ENCODE measurements at regions not wholly inside any gene's neighbourhood (a gene's known extent, or its start where the extent isn't known, plus 50 kb on each side); places are given as distances from the start of the nearest gene placed in this dataset.

- H3K4me1 Mint-ChIP-seq: no peaks in the 10 kb centered on the region
- no peaks in the 10 kb centered on the region for H3K27me3 ChIP-seq (ENCODE audit: control insufficient read depth in 2 of 2, insufficient read depth in 2 of 2, low read length in 2 of 2)
- no peak for TF ChIP-seq CTCF (IDR thresholded peaks at IDR 0.05)
- H3K27ac ChIP-seq (ENCODE audit: low read depth in 1 of 2, low read length in 2 of 2): no peak overlapping the region
- H3K9me3 Mint-ChIP-seq: peaks cover 0 to 5% (median 0%) of the 10 kb centered on the region in 7 donors
- H3K4me3 Mint-ChIP-seq: no peak overlapping the region
- no peaks in the 10 kb centered on the region for H3K36me3 Mint-ChIP-seq
- no peaks in the 10 kb centered on the region for H3K4me1 ChIP-seq (ENCODE audit: control insufficient read depth in 1 of 2, insufficient read depth in 2 of 2, low read length in 2 of 2)
- no peaks in the 10 kb centered on the region for H4K20me1 ChIP-seq (ENCODE audit: insufficient read depth, low read length)
- H2AFZ ChIP-seq (ENCODE audit: insufficient read depth, low read depth, low read length, poor library complexity, severe bottlenecking): no peak overlapping the region
- no peak for DNase-seq
- no CpG with 5 or more reads among the region's 3 CpGs for WGBS (ENCODE audit: insufficient coverage)
- no peaks in the 10 kb centered on the region for H3K79me2 ChIP-seq (ENCODE audit: insufficient read depth, low read length)
- H3K4me3 ChIP-seq (replicated peaks in 1 of 3; ENCODE audit: low read depth in 2 of 3, low read length in 3 of 3): no peak overlapping the region
- no peaks in the 10 kb centered on the region for H3K9me3 ChIP-seq (replicated peaks in 1 of 2; ENCODE audit: control insufficient read depth in 1 of 2, insufficient read depth in 1 of 2, low read length in 2 of 2)
- no peaks in the 10 kb centered on the region for H3K36me3 ChIP-seq (replicated peaks in 1 of 2; ENCODE audit: control insufficient read depth in 1 of 2, insufficient read depth in 2 of 2, low read length in 2 of 2)
- intact Hi-C loops (cut with micrococcal nuclease): no loop called here
- H3K27me3 Mint-ChIP-seq (ENCODE audit: low read depth in 3 of 3): no peaks in the 10 kb centered on the region
- no peak overlapping the region for H3K4me2 ChIP-seq (replicated peaks; ENCODE audit: extremely low read depth, low read length, poor library complexity, severe bottlenecking)
- H3K9ac ChIP-seq (ENCODE audit: insufficient read depth, low read length, poor library complexity, severe bottlenecking): no peak overlapping the region
- H3K27ac Mint-ChIP-seq: no peak overlapping the region
These were observed 85.3 kb upstream of the CRBN start for GRCh38 chr3:3264796-3265195.

GRCh38 chr3:3260870-3261269 lies 81.4 kb upstream of the CRBN start:
- H3K4me2 ChIP-seq (replicated peaks; ENCODE audit: extremely low read depth, low read length, poor library complexity, severe bottlenecking): no peak overlapping the region
- no peak overlapping the region for H2AFZ ChIP-seq (ENCODE audit: insufficient read depth, low read depth, low read length, poor library complexity, severe bottlenecking)
- H3K27me3 ChIP-seq (ENCODE audit: control insufficient read depth in 2 of 2, insufficient read depth in 2 of 2, low read length in 2 of 2): no peaks in the 10 kb centered on the region
- Mint-ChIP-seq H3K9me3 (peaks cover 0 to 4% (median 0%) of the 10 kb centered on the region in 7 donors), H3K4me3 (no peak overlapping the region), H3K4me1 (no peaks in the 10 kb centered on the region), H3K27ac (no peak overlapping the region), H3K36me3 (no peaks in the 10 kb centered on the region), H3K27me3 (ENCODE audit: low read depth in 3 of 3) (no peaks in the 10 kb centered on the region)
- no peaks in the 10 kb centered on the region for H3K79me2 ChIP-seq (ENCODE audit: insufficient read depth, low read length)
- H3K27ac ChIP-seq (ENCODE audit: low read depth in 1 of 2, low read length in 2 of 2): no peak overlapping the region
- DNase-seq: peak in 1 of 3 donors; percentile 31
- no peaks in the 10 kb centered on the region for H3K4me1 ChIP-seq (ENCODE audit: control insufficient read depth in 1 of 2, insufficient read depth in 2 of 2, low read length in 2 of 2)
- no peaks in the 10 kb centered on the region for H3K36me3 ChIP-seq (replicated peaks in 1 of 2; ENCODE audit: control insufficient read depth in 1 of 2, insufficient read depth in 2 of 2, low read length in 2 of 2)
- no peaks in the 10 kb centered on the region for H4K20me1 ChIP-seq (ENCODE audit: insufficient read depth, low read length)
- intact Hi-C loops (cut with micrococcal nuclease): no loop called here
- TF ChIP-seq CTCF (IDR thresholded peaks at IDR 0.05): no peak
- no peak overlapping the region for H3K9ac ChIP-seq (ENCODE audit: insufficient read depth, low read length, poor library complexity, severe bottlenecking)
- H3K4me3 ChIP-seq (replicated peaks in 1 of 3; ENCODE audit: low read depth in 2 of 3, low read length in 3 of 3): no peak overlapping the region
- no peaks in the 10 kb centered on the region for H3K9me3 ChIP-seq (replicated peaks in 1 of 2; ENCODE audit: control insufficient read depth in 1 of 2, insufficient read depth in 1 of 2, low read length in 2 of 2)
